Activated naive CD4-positive, alpha-beta T cell treated with anti-CD3 and anti-CD28 coated beads, Interleukin-2, amount 50 U/mL, for 24 hours (primary cell): ENCODE measurements at regions not wholly inside any gene's neighbourhood (a gene's known extent, or its start where the extent isn't known, plus 50 kb on each side); places are given as distances from the start of the nearest gene placed in this dataset.

Experiments used
- H3K27ac Mint-ChIP-seq: one replicate; pipeline ENCODE4 v1.8.0; 2021; ENCODE audit warnings: mild to moderate bottlenecking, mixed read lengths
- H3K27me3 Mint-ChIP-seq: one replicate; pipeline ENCODE4 v1.8.0; 2021; ENCODE audit warnings: mixed read lengths
- H3K36me3 Mint-ChIP-seq: one replicate; pipeline ENCODE4 v1.8.0; 2021; ENCODE audit warnings: mixed read lengths
- H3K4me1 Mint-ChIP-seq: one replicate; pipeline ENCODE4 v1.8.0; 2021; ENCODE audit warnings: mixed read lengths
- H3K4me3 Mint-ChIP-seq: one replicate; pipeline ENCODE4 v1.8.0; 2021; ENCODE audit warnings: mild to moderate bottlenecking, mixed read lengths
- H3K9me3 Mint-ChIP-seq: one replicate; pipeline ENCODE4 v1.8.0; 2021; ENCODE audit warnings: mixed read lengths

- H3K9me3 Mint-ChIP-seq, result peaks cover 2% of the 10 kb centered on the region
- no peaks in the 10 kb centered on the region for H3K36me3 Mint-ChIP-seq
- no peak overlapping the region for H3K27ac Mint-ChIP-seq
- no peak overlapping the region for H3K4me3 Mint-ChIP-seq
- H3K27me3 Mint-ChIP-seq, result peaks cover 3% of the 10 kb centered on the region
- no peaks in the 10 kb centered on the region for H3K4me1 Mint-ChIP-seq
Observed at GRCh38 chr2:67548317-67549201, 151.4 kb downstream of the ETAA1 start.

GRCh38 chr2:67559156-67559555, 162.0 kb downstream of the ETAA1 start:
- no peak overlapping the region for H3K27ac Mint-ChIP-seq
- no peaks in the 10 kb centered on the region for H3K36me3 Mint-ChIP-seq
- no peaks in the 10 kb centered on the region for H3K4me1 Mint-ChIP-seq

GRCh38 chr2:67560771-67561456, 163.8 kb downstream of the ETAA1 start:
- peaks cover 1% of the 10 kb centered on the region for H3K27me3 Mint-ChIP-seq
- H3K9me3 Mint-ChIP-seq, result no peaks in the 10 kb centered on the region
- no peaks in the 10 kb centered on the region for H3K36me3 Mint-ChIP-seq
- no peak overlapping the region for H3K27ac Mint-ChIP-seq
- no peak overlapping the region for H3K4me3 Mint-ChIP-seq
- H3K4me1 Mint-ChIP-seq, result no peaks in the 10 kb centered on the region

More at GRCh38 chr2:67559156-67559555, 162.0 kb downstream of the ETAA1 start:
- H3K9me3 Mint-ChIP-seq, result no peaks in the 10 kb centered on the region
- no peak overlapping the region for H3K4me3 Mint-ChIP-seq
- peaks cover 1% of the 10 kb centered on the region for H3K27me3 Mint-ChIP-seq

- no peaks in the 10 kb centered on the region for H3K36me3 Mint-ChIP-seq
- no peaks in the 10 kb centered on the region for H3K4me1 Mint-ChIP-seq
- no peaks in the 10 kb centered on the region for H3K9me3 Mint-ChIP-seq
- H3K27me3 Mint-ChIP-seq, result peaks cover 1% of the 10 kb centered on the region
- no peak overlapping the region for H3K4me3 Mint-ChIP-seq
- H3K27ac Mint-ChIP-seq, result no peak overlapping the region
Observed at GRCh38 chr2:67561457-67561965, 164.4 kb downstream of the ETAA1 start.

GRCh38 chr2:67564076-67564475, 166.9 kb downstream of the ETAA1 start:
- H3K4me3 Mint-ChIP-seq, result no peak overlapping the region
- no peaks in the 10 kb centered on the region for H3K4me1 Mint-ChIP-seq
- H3K27ac Mint-ChIP-seq, result no peak overlapping the region
- H3K27me3 Mint-ChIP-seq, result peaks cover 1% of the 10 kb centered on the region
- H3K36me3 Mint-ChIP-seq, result no peaks in the 10 kb centered on the region
- H3K9me3 Mint-ChIP-seq, result peaks cover 4% of the 10 kb centered on the region

GRCh38 chr2:67564626-67565025, 167.5 kb downstream of the ETAA1 start:
- H3K4me1 Mint-ChIP-seq, result no peaks in the 10 kb centered on the region
- H3K27ac Mint-ChIP-seq, result no peak overlapping the region
- H3K9me3 Mint-ChIP-seq, result peaks cover 4% of the 10 kb centered on the region
- peaks cover 1% of the 10 kb centered on the region for H3K27me3 Mint-ChIP-seq
- no peaks in the 10 kb centered on the region for H3K36me3 Mint-ChIP-seq
- no peak overlapping the region for H3K4me3 Mint-ChIP-seq

GRCh38 chr2:67565262-67565661, 168.1 kb downstream of the ETAA1 start:
- no peak overlapping the region for H3K4me3 Mint-ChIP-seq
- no peaks in the 10 kb centered on the region for H3K4me1 Mint-ChIP-seq
- H3K27ac Mint-ChIP-seq, result no peak overlapping the region
- no peaks in the 10 kb centered on the region for H3K36me3 Mint-ChIP-seq
- peaks cover 1% of the 10 kb centered on the region for H3K27me3 Mint-ChIP-seq
- peaks cover 4% of the 10 kb centered on the region for H3K9me3 Mint-ChIP-seq

- Mint-ChIP-seq H3K27ac (no peak overlapping the region), H3K27me3 (peaks cover 1% of the 10 kb centered on the region), H3K9me3 (peaks cover 4% of the 10 kb centered on the region), H3K36me3 (no peaks in the 10 kb centered on the region), H3K4me3 (no peak overlapping the region), H3K4me1 (no peaks in the 10 kb centered on the region)
Observed at GRCh38 chr2:67565761-67566160, 168.6 kb downstream of the ETAA1 start.

- H3K27ac Mint-ChIP-seq, result no peak overlapping the region
- no peaks in the 10 kb centered on the region for H3K36me3 Mint-ChIP-seq
- H3K4me3 Mint-ChIP-seq, result no peak overlapping the region
- H3K4me1 Mint-ChIP-seq, result no peaks in the 10 kb centered on the region
- H3K27me3 Mint-ChIP-seq, result peaks cover 1% of the 10 kb centered on the region
- H3K9me3 Mint-ChIP-seq, result peaks cover 4% of the 10 kb centered on the region
Observed at GRCh38 chr2:67566285-67566684, 169.2 kb downstream of the ETAA1 start.

GRCh38 chr2:67566958-67567635, 170.0 kb downstream of the ETAA1 start:
- Mint-ChIP-seq H3K36me3 (no peaks in the 10 kb centered on the region), H3K4me3 (no peak overlapping the region), H3K9me3 (peaks cover 4% of the 10 kb centered on the region), H3K27me3 (no peaks in the 10 kb centered on the region), H3K27ac (no peak overlapping the region), H3K4me1 (no peaks in the 10 kb centered on the region)

GRCh38 chr2:67567886-67568285, 170.8 kb downstream of the ETAA1 start:
- Mint-ChIP-seq H3K27me3 (no peaks in the 10 kb centered on the region), H3K4me3 (no peak overlapping the region), H3K36me3 (no peaks in the 10 kb centered on the region), H3K27ac (no peak overlapping the region), H3K4me1 (no peaks in the 10 kb centered on the region), H3K9me3 (peaks cover 4% of the 10 kb centered on the region)

- no peaks in the 10 kb centered on the region for H3K4me1 Mint-ChIP-seq
- no peak overlapping the region for H3K27ac Mint-ChIP-seq
- no peak overlapping the region for H3K4me3 Mint-ChIP-seq
- peaks cover 6% of the 10 kb centered on the region for H3K9me3 Mint-ChIP-seq
- no peaks in the 10 kb centered on the region for H3K36me3 Mint-ChIP-seq
- peaks cover under 1% of the 10 kb centered on the region for H3K27me3 Mint-ChIP-seq
Observed at GRCh38 chr2:67570611-67571010, 173.5 kb downstream of the ETAA1 start.

- no peaks in the 10 kb centered on the region for H3K36me3 Mint-ChIP-seq
- peaks cover 9% of the 10 kb centered on the region for H3K9me3 Mint-ChIP-seq
- no peak overlapping the region for H3K4me3 Mint-ChIP-seq
- no peaks in the 10 kb centered on the region for H3K4me1 Mint-ChIP-seq
- H3K27me3 Mint-ChIP-seq, result peaks cover 1% of the 10 kb centered on the region
- no peak overlapping the region for H3K27ac Mint-ChIP-seq
Observed at GRCh38 chr2:67571785-67572718, 174.9 kb downstream of the ETAA1 start.

GRCh38 chr2:67572721-67573435, 175.7 kb downstream of the ETAA1 start:
- Mint-ChIP-seq H3K4me3 (no peak overlapping the region), H3K36me3 (no peaks in the 10 kb centered on the region), H3K27ac (no peak overlapping the region), H3K9me3 (peaks cover 7% of the 10 kb centered on the region), H3K27me3 (peaks cover 1% of the 10 kb centered on the region), H3K4me1 (no peaks in the 10 kb centered on the region)
